ENCODE measurements at regions not wholly inside any gene's neighbourhood (a gene's known extent, or its start where the extent isn't known, plus 50 kb on each side); places are given as distances from the start of the nearest gene placed in this dataset.

- TF ChIP-seq CTCF (IDR thresholded peaks at IDR 0.05), result no peak
- no peak for TF ChIP-seq EZH2 (IDR thresholded peaks at IDR 0.05; ENCODE audit: borderline replicate concordance, insufficient read depth, low read depth, low read length, poor library complexity, severe bottlenecking)
Observed at GRCh38 chr1:224825525-224826000, 103.9 kb upstream of the DNAH14 start.

All from B cell (primary cell).